Astrocyte (in vitro differentiated cells and primary cell): ENCODE measurements at regions not wholly inside any gene's neighbourhood (a gene's known extent, or its start where the extent isn't known, plus 50 kb on each side); places are given as distances from the start of the nearest gene placed in this dataset.

Experiments
- DNase-seq: peaks from one replicate; pipeline ENCODE4 v3.0.0-alpha.2; 2010; ENCODE audit warnings: low read depth
- FAIRE-seq: peaks from 2 replicates; lab custom pipeline; 2011; peaks lifted over from hg19 to GRCh38; lab: Jason Lieb, UNC
- H2AFZ ChIP-seq: 2 replicates; pipeline ENCODE4 v1.6.0; 2012; ENCODE audit warnings: low read depth, low read length, inconsistent platforms
- H3K27ac ChIP-seq: 2 replicates; pipeline ENCODE4 v1.5.1; 2011; ENCODE audit warnings: low read depth, low read length, inconsistent platforms
- H3K27me3 ChIP-seq: 2 replicates; pipeline ENCODE4 v1.6.0; 2011; ENCODE audit warnings: low read length, inconsistent platforms; ENCODE audit not compliant: insufficient read depth
- H3K36me3 ChIP-seq: 2 replicates; pipeline ENCODE4 v1.5.1; 2011; ENCODE audit warnings: low read length, inconsistent platforms; ENCODE audit not compliant: insufficient read depth
- H3K4me1 ChIP-seq: 2 replicates; pipeline ENCODE4 v1.5.1; 2011; ENCODE audit warnings: low read length, inconsistent platforms; ENCODE audit not compliant: insufficient read depth
- H3K4me2 ChIP-seq: 2 replicates; pipeline ENCODE4 v1.6.0; 2012; ENCODE audit warnings: low read length, inconsistent platforms
- H3K4me3 ChIP-seq: 2 replicates; pipeline ENCODE4 v1.5.1; 2011; ENCODE audit warnings: low read depth, mild to moderate bottlenecking, low read length, inconsistent platforms; ENCODE audit not compliant: insufficient read depth
- H3K79me2 ChIP-seq: 2 replicates; pipeline ENCODE4 v1.6.0; 2012; ENCODE audit warnings: mild to moderate bottlenecking, low read length, inconsistent platforms; ENCODE audit not compliant: insufficient read depth
- H3K9ac ChIP-seq: 2 replicates; pipeline ENCODE4 v1.6.0; 2012; ENCODE audit warnings: mild to moderate bottlenecking, low read length, inconsistent platforms
- H3K9me3 ChIP-seq: 2 replicates; pipeline ENCODE4 v1.5.1; 2012; ENCODE audit warnings: low read depth, mild to moderate bottlenecking, low read length, inconsistent platforms; ENCODE audit not compliant: insufficient read depth
- H4K20me1 ChIP-seq: 2 replicates; pipeline ENCODE4 v1.6.0; 2012; ENCODE audit warnings: low read length, inconsistent platforms; ENCODE audit not compliant: insufficient read depth
- H3K27ac Mint-ChIP-seq: one replicate; pipeline ENCODE4 v1.8.0; 2021; ENCODE audit warnings: mild to moderate bottlenecking, mixed read lengths; ENCODE audit not compliant: unreplicated experiment
- H3K27me3 Mint-ChIP-seq: one replicate; pipeline ENCODE4 v1.8.0; 2021; ENCODE audit warnings: low read depth, mixed read lengths; ENCODE audit not compliant: unreplicated experiment
- H3K36me3 Mint-ChIP-seq: one replicate; pipeline ENCODE4 v1.8.0; 2021; ENCODE audit warnings: low read depth, mixed read lengths; ENCODE audit not compliant: unreplicated experiment
- H3K4me1 Mint-ChIP-seq: one replicate; pipeline ENCODE4 v1.8.0; 2021; ENCODE audit warnings: low read depth, mixed read lengths; ENCODE audit not compliant: unreplicated experiment
- H3K4me3 Mint-ChIP-seq: one replicate; pipeline ENCODE4 v1.8.0; 2021; ENCODE audit warnings: mild to moderate bottlenecking, moderate library complexity, mixed read lengths; ENCODE audit not compliant: unreplicated experiment
- H3K9me3 Mint-ChIP-seq: one replicate; pipeline ENCODE4 v1.8.0; 2021; ENCODE audit warnings: mild to moderate bottlenecking, mixed read lengths; ENCODE audit not compliant: unreplicated experiment
- CTCF ChIP-seq: IDR thresholded peaks from 2 replicates; pipeline ENCODE4 v1.5.1; 2011; ENCODE audit warnings: low read depth, mild to moderate bottlenecking, inconsistent platforms, low read length, moderate library complexity; ENCODE audit not compliant: insufficient read depth
- EZH2 ChIP-seq: IDR thresholded peaks from 2 replicates; pipeline ENCODE4 v1.6.1; 2012; ENCODE audit warnings: mild to moderate bottlenecking, low read length, inconsistent platforms; ENCODE audit not compliant: insufficient read depth

GRCh38 chr1:186595969-186596368, 84.3 kb downstream of the PTGS2 start:
- H3K27me3 Mint-ChIP-seq: no peaks in the 10 kb centered on the region
- Histone ChIP-seq H4K20me1 (no peaks in the 10 kb centered on the region), H3K36me3 (no peaks in the 10 kb centered on the region), H3K79me2 (no peaks in the 10 kb centered on the region), H3K4me2 (no peak overlapping the region), H3K4me1 (no peaks in the 10 kb centered on the region), H3K27me3 (no peaks in the 10 kb centered on the region), H3K27ac (no peak overlapping the region), H2AFZ (no peak overlapping the region), H3K9me3 (no peaks in the 10 kb centered on the region), H3K9ac (no peak overlapping the region), H3K4me3 (no peak overlapping the region)
- no peak for FAIRE-seq
- H3K36me3 Mint-ChIP-seq: no peaks in the 10 kb centered on the region
- peaks cover 5% of the 10 kb centered on the region for H3K9me3 Mint-ChIP-seq
- no peaks in the 10 kb centered on the region for H3K4me1 Mint-ChIP-seq
- DNase-seq: no peak
- TF ChIP-seq EZH2: no peak
- no peak for TF ChIP-seq CTCF
- H3K4me3 Mint-ChIP-seq: no peak overlapping the region
- no peak overlapping the region for H3K27ac Mint-ChIP-seq

- H3K4me2 ChIP-seq: no peak overlapping the region
- Mint-ChIP-seq H3K27me3 (no peaks in the 10 kb centered on the region), H3K4me3 (no peak overlapping the region), H3K9me3 (peaks cover 5% of the 10 kb centered on the region), H3K27ac (no peak overlapping the region), H3K36me3 (no peaks in the 10 kb centered on the region), H3K4me1 (no peaks in the 10 kb centered on the region)
- H3K9me3 ChIP-seq: peaks cover 4% of the 10 kb centered on the region
- no peaks in the 10 kb centered on the region for H3K27me3 ChIP-seq
- TF ChIP-seq CTCF: no peak
- no peak for TF ChIP-seq EZH2
- H3K9ac ChIP-seq: no peak overlapping the region
- no peaks in the 10 kb centered on the region for H3K36me3 ChIP-seq
- no peak for FAIRE-seq
- H3K79me2 ChIP-seq: no peaks in the 10 kb centered on the region
- H2AFZ ChIP-seq: no peak overlapping the region
- DNase-seq: no peak
- H4K20me1 ChIP-seq: no peaks in the 10 kb centered on the region
- no peak overlapping the region for H3K4me3 ChIP-seq
- no peak overlapping the region for H3K27ac ChIP-seq
- no peaks in the 10 kb centered on the region for H3K4me1 ChIP-seq
These were observed 101.8 kb downstream of the PTGS2 start for GRCh38 chr1:186578325-186579016.

GRCh38 chr1:186577633-186578032, 102.6 kb downstream of the PTGS2 start:
- Histone ChIP-seq H3K9me3 (no peaks in the 10 kb centered on the region), H3K9ac (no peak overlapping the region), H4K20me1 (no peaks in the 10 kb centered on the region), H3K4me2 (no peak overlapping the region), H3K79me2 (no peaks in the 10 kb centered on the region), H3K27me3 (no peaks in the 10 kb centered on the region), H3K27ac (no peak overlapping the region), H2AFZ (no peak overlapping the region), H3K4me1 (no peaks in the 10 kb centered on the region), H3K4me3 (no peak overlapping the region), H3K36me3 (no peaks in the 10 kb centered on the region)
- TF ChIP-seq EZH2: no peak
- no peak for TF ChIP-seq CTCF
- Mint-ChIP-seq H3K9me3 (peaks cover 3% of the 10 kb centered on the region), H3K27ac (no peak overlapping the region), H3K4me3 (no peak overlapping the region), H3K4me1 (no peaks in the 10 kb centered on the region), H3K36me3 (no peaks in the 10 kb centered on the region), H3K27me3 (no peaks in the 10 kb centered on the region)
- no peak for DNase-seq
- no peak for FAIRE-seq
